Esophagus squamous epithelium (tissue), 4 donors: ENCODE measurements at regions not wholly inside any gene's neighbourhood (a gene's known extent, or its start where the extent isn't known, plus 50 kb on each side); places are given as distances from the start of the nearest gene placed in this dataset.

ENCODE experiments used
- POLR2A ChIP-seq, 4 donors: fragments of 450-650 bp; IDR thresholded peaks; one replicate each; pipeline ENCODE4 v1.6.1; 2017; ENCODE audit warnings: antibody characterized with exemption in 4 of 4, mild to moderate bottlenecking in 4 of 4, moderate library complexity in 3 of 4
- TF ChIP-seq, protein P1 (sequence below), 6 experiments: fragments of 450-650 bp in 4 of 6; fragments of 200-600 bp in 2 of 6; sonication (generic) in 2 of 6; IDR thresholded peaks; one replicate each; pipeline ENCODE4 v1.5.1; 2016 to 2019; ENCODE audit warnings: antibody characterized with exemption in 6 of 6, mild to moderate bottlenecking in 4 of 6, moderate library complexity in 4 of 6

GRCh38 chr9:119986713-119987112, 593.3 kb downstream of the CDK5RAP2 start:
- TF ChIP-seq, protein P1, sequence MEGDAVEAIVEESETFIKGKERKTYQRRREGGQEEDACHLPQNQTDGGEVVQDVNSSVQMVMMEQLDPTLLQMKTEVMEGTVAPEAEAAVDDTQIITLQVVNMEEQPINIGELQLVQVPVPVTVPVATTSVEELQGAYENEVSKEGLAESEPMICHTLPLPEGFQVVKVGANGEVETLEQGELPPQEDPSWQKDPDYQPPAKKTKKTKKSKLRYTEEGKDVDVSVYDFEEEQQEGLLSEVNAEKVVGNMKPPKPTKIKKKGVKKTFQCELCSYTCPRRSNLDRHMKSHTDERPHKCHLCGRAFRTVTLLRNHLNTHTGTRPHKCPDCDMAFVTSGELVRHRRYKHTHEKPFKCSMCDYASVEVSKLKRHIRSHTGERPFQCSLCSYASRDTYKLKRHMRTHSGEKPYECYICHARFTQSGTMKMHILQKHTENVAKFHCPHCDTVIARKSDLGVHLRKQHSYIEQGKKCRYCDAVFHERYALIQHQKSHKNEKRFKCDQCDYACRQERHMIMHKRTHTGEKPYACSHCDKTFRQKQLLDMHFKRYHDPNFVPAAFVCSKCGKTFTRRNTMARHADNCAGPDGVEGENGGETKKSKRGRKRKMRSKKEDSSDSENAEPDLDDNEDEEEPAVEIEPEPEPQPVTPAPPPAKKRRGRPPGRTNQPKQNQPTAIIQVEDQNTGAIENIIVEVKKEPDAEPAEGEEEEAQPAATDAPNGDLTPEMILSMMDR (IDR thresholded peaks at IDR 0.05) = no peak
- no peak for TF ChIP-seq POLR2A (IDR thresholded peaks at IDR 0.05)
